HUES48 (cell line): ENCODE measurements at regions not wholly inside any gene's neighbourhood (a gene's known extent, or its start where the extent isn't known, plus 50 kb on each side); places are given as distances from the start of the nearest gene placed in this dataset.

ENCODE experiments used
- H3K27ac ChIP-seq: one replicate; pipeline ENCODE4 v1.7.0; 2013; ENCODE audit warnings: low read depth, low read length, inconsistent platforms
- H3K27me3 ChIP-seq: 2 replicates; pipeline ENCODE4 v1.6.1; 2013; ENCODE audit warnings: mild to moderate bottlenecking, low read length; ENCODE audit not compliant: control insufficient read depth, insufficient read depth
- H3K36me3 ChIP-seq: 2 replicates; pipeline ENCODE4 v1.6.1; 2013; ENCODE audit warnings: low read length; ENCODE audit not compliant: control insufficient read depth, insufficient read depth
- H3K4me1 ChIP-seq: 2 replicates; pipeline ENCODE4 v1.6.1; 2013; ENCODE audit warnings: mild to moderate bottlenecking, low read length; ENCODE audit not compliant: control insufficient read depth, insufficient read depth
- H3K4me3 ChIP-seq: 2 replicates; pipeline ENCODE4 v1.5.1; 2013; ENCODE audit warnings: mild to moderate bottlenecking, low read depth, low read length
- H3K9ac ChIP-seq: 2 replicates; pipeline ENCODE4 v1.6.1; 2013; ENCODE audit warnings: mild to moderate bottlenecking, low read depth, low read length, moderate library complexity
- H3K9me3 ChIP-seq: 2 replicates; pipeline ENCODE4 v1.6.1; 2013; ENCODE audit warnings: low read length; ENCODE audit not compliant: control insufficient read depth, insufficient read depth

DNA sequence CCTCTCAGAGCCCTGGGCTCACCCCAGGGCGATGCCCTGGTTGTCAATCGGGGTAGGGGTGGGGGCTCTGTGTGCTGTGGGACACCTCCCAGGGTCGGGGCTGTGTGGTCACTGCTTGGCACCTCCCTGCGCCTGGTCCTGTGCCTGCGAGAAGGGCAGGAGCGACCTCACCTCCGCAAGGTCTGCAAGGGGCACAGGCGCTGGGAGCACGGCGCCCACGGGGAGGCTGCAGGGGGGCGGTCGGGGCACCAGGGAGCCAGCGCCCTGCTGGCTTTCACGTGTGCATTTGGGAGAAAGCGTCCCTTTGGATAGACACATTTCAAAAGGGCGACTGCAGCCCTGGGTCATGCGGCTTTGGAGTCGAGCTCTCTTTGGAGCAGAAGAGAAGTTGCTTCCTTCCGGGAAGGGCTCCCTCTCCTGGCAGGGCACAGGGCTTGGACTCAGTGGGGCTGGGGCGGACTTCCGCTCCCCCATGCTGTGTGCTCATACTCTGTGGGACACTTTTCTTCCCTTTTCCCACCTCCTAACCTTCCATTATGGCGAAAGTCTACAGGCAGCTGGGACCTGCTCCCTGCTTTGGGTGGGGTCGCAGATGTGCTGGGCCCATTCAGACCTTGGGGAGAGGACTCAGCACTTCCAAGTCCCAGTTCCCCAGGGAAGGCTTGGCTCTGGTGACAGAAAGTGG lies 52.9 kb upstream of the SLC28A3 start:
- no peak overlapping the region for H3K4me3 ChIP-seq
- H3K4me1 ChIP-seq: no peaks in the 10 kb centered on the region; the same call in 1 of the 2 replicates
- no peak overlapping the region for H3K27ac ChIP-seq
- H3K9me3 ChIP-seq: no peaks in the 10 kb centered on the region
- H3K36me3 ChIP-seq: no peaks in the 10 kb centered on the region
- H3K27me3 ChIP-seq: no peaks in the 10 kb centered on the region
- H3K9ac ChIP-seq: no peak overlapping the region

GRCh38 chr9:84394036-84394435 lies 53.5 kb upstream of the SLC28A3 start:
- Histone ChIP-seq H3K9ac (no peak overlapping the region), H3K36me3 (no peaks in the 10 kb centered on the region), H3K4me1 (no peaks in the 10 kb centered on the region; the same call in 1 of the 2 replicates), H3K9me3 (no peaks in the 10 kb centered on the region), H3K4me3 (no peak overlapping the region), H3K27ac (no peak overlapping the region), H3K27me3 (no peaks in the 10 kb centered on the region)

GRCh38 chr9:84397151-84397728 lies 56.7 kb upstream of the SLC28A3 start:
- H3K36me3 ChIP-seq: no peaks in the 10 kb centered on the region
- H3K4me1 ChIP-seq: no peaks in the 10 kb centered on the region
- H3K9me3 ChIP-seq: no peaks in the 10 kb centered on the region
- no peak overlapping the region for H3K27ac ChIP-seq
- H3K9ac ChIP-seq: no peak overlapping the region
- no peak overlapping the region for H3K4me3 ChIP-seq
- H3K27me3 ChIP-seq: no peaks in the 10 kb centered on the region

DNA sequence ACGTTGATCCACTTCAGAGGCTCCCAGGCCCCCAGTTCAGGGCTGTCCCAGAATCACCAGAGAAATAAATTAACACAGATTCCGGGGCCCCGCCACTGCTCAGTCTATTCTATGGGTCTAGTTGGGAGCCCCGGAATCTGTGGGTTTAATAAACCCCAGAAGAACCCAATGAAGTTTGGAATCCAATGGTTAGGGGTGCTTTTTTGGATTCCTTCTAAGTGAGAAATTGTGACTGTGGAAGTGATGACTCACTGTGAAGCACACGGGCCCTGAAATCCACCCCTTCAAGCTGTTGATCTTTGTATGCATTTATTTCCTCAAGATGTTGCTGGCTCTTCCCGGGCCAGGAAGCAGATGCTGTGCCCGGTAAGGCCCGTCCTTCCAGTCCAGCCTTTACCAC lies 57.3 kb upstream of the SLC28A3 start:
- no peaks in the 10 kb centered on the region for H3K4me1 ChIP-seq
- no peak overlapping the region for H3K27ac ChIP-seq
- no peaks in the 10 kb centered on the region for H3K9me3 ChIP-seq
- H3K27me3 ChIP-seq: no peaks in the 10 kb centered on the region
- H3K4me3 ChIP-seq: no peak overlapping the region
- H3K36me3 ChIP-seq: no peaks in the 10 kb centered on the region
- H3K9ac ChIP-seq: no peak overlapping the region

- H3K27ac ChIP-seq: no peak overlapping the region
- no peaks in the 10 kb centered on the region for H3K4me1 ChIP-seq
- H3K27me3 ChIP-seq: no peaks in the 10 kb centered on the region
- no peaks in the 10 kb centered on the region for H3K9me3 ChIP-seq
- H3K36me3 ChIP-seq: no peaks in the 10 kb centered on the region
- H3K4me3 ChIP-seq: no peak overlapping the region
- H3K9ac ChIP-seq: no peak overlapping the region
These were observed 62.0 kb upstream of the SLC28A3 start for GRCh38 chr9:84402517-84402916.

GRCh38 chr9:84403288-84403687 lies 62.7 kb upstream of the SLC28A3 start:
- H3K9ac ChIP-seq: no peak overlapping the region
- no peak overlapping the region for H3K4me3 ChIP-seq
- no peaks in the 10 kb centered on the region for H3K4me1 ChIP-seq
- no peaks in the 10 kb centered on the region for H3K27me3 ChIP-seq
- no peaks in the 10 kb centered on the region for H3K9me3 ChIP-seq
- H3K36me3 ChIP-seq: no peaks in the 10 kb centered on the region
- no peak overlapping the region for H3K27ac ChIP-seq

GRCh38 chr9:84404095-84404686 lies 63.6 kb upstream of the SLC28A3 start:
- H3K4me3 ChIP-seq: no peak overlapping the region
- H3K9me3 ChIP-seq: no peaks in the 10 kb centered on the region
- H3K9ac ChIP-seq: no peak overlapping the region
- no peaks in the 10 kb centered on the region for H3K27me3 ChIP-seq
- H3K27ac ChIP-seq: no peak overlapping the region
- no peaks in the 10 kb centered on the region for H3K4me1 ChIP-seq
- H3K36me3 ChIP-seq: no peaks in the 10 kb centered on the region

DNA sequence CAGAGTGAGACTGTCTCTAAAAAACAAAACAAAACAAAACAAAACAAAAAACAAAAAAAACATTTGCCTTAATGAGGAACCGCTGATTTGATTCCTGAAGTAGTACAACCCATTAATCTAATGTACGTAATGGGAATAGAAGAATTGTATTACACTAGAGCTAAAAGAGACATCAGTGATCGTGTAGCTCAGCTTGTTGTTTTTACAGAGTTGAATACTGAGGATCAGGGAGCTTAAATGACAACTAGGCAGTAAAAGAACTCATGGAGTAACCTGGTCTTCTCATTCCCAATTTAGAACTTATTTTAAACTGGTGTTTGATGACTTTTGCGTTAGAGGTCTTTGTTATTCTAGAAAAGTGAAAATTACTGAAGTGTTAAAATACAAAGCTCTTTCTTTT lies 65.1 kb upstream of the SLC28A3 start:
- H3K27me3 ChIP-seq: no peaks in the 10 kb centered on the region
- no peak overlapping the region for H3K9ac ChIP-seq
- H3K36me3 ChIP-seq: no peaks in the 10 kb centered on the region
- no peak overlapping the region for H3K4me3 ChIP-seq
- H3K4me1 ChIP-seq: no peaks in the 10 kb centered on the region
- no peaks in the 10 kb centered on the region for H3K9me3 ChIP-seq
- H3K27ac ChIP-seq: no peak overlapping the region

GRCh38 chr9:84408416-84408815 lies 67.9 kb upstream of the SLC28A3 start:
- no peaks in the 10 kb centered on the region for H3K9me3 ChIP-seq
- H3K27ac ChIP-seq: no peak overlapping the region
- H3K27me3 ChIP-seq: no peaks in the 10 kb centered on the region
- no peaks in the 10 kb centered on the region for H3K36me3 ChIP-seq
- no peak overlapping the region for H3K4me3 ChIP-seq
- H3K9ac ChIP-seq: no peak overlapping the region
- no peaks in the 10 kb centered on the region for H3K4me1 ChIP-seq

- no peaks in the 10 kb centered on the region for H3K9me3 ChIP-seq
- no peaks in the 10 kb centered on the region for H3K27me3 ChIP-seq
- no peak overlapping the region for H3K4me3 ChIP-seq
- H3K36me3 ChIP-seq: no peaks in the 10 kb centered on the region
- H3K9ac ChIP-seq: no peak overlapping the region
- no peaks in the 10 kb centered on the region for H3K4me1 ChIP-seq
- no peak overlapping the region for H3K27ac ChIP-seq
These were observed 71.2 kb upstream of the SLC28A3 start for GRCh38 chr9:84411683-84412267.

GRCh38 chr9:84412654-84413053 lies 72.1 kb upstream of the SLC28A3 start:
- H3K9ac ChIP-seq: no peak overlapping the region
- H3K9me3 ChIP-seq: no peaks in the 10 kb centered on the region
- no peaks in the 10 kb centered on the region for H3K27me3 ChIP-seq
- no peak overlapping the region for H3K4me3 ChIP-seq
- no peak overlapping the region for H3K27ac ChIP-seq
- no peaks in the 10 kb centered on the region for H3K4me1 ChIP-seq
- H3K36me3 ChIP-seq: no peaks in the 10 kb centered on the region
